Prostate gland (tissue), 2 donors: ENCODE measurements at regions not wholly inside any gene's neighbourhood (a gene's known extent, or its start where the extent isn't known, plus 50 kb on each side); places are given as distances from the start of the nearest gene placed in this dataset.
"Not testable (repeated sequence)": the region's sequence is repeated elsewhere in the genome, so short reads cannot be mapped to it uniquely, and the experiment has no call there.

ENCODE experiments used
- DNase-seq: peaks from one replicate; pipeline ENCODE4 v3.0.0-alpha.2; 2019; ENCODE audit warnings: low spot score
- H3K27ac ChIP-seq, 2 donors: fragments of 200-600 bp; sonication (generic); 2 replicates each; pipeline ENCODE4 v1.5.1; 2017 to 2019
- H3K27me3 ChIP-seq: fragments of 200-600 bp; sonication (generic); replicated peaks from 2 replicates; pipeline ENCODE4 v1.5.1; 2019; ENCODE audit not compliant: insufficient read depth
- H3K36me3 ChIP-seq, 2 donors: fragments of 200-600 bp; sonication (generic); 1 replicate in 1 of 2; 2 replicates in 1 of 2; pipeline versions ENCODE4 v1.5.1 to v1.8.1; 2017 to 2019
- H3K4me1 ChIP-seq: fragments of 200-600 bp; sonication (generic); replicated peaks from 2 replicates; pipeline ENCODE4 v1.5.1; 2019
- H3K4me3 ChIP-seq, 2 donors: fragments of 200-600 bp; sonication (generic); 2 replicates each; pipeline ENCODE4 v1.5.1; 2017 to 2019
- H3K9me3 ChIP-seq: fragments of 200-600 bp; sonication (generic); 2 replicates; pipeline ENCODE4 v1.5.1; 2017
- POLR2A ChIP-seq: fragments of 450-650 bp; IDR thresholded peaks from one replicate; pipeline ENCODE4 v1.6.1; 2016; ENCODE audit warnings: antibody characterized with exemption, mild to moderate bottlenecking
- POLR2AphosphoS5 ChIP-seq: sonication (generic); formaldehyde crosslinking; IDR thresholded peaks from one replicate; pipeline ENCODE4 v1.6.1; 2017; ENCODE audit warnings: antibody characterized with exemption
- WGBS: methylation state at CpG from one replicate; pipeline ENCODE4 v1.1.5; 2018; 5-methylcytosine and 5-hydroxymethylcytosine counted together
- intact Hi-C: fragments of 100-400 bp; cut with DNase I; formaldehyde crosslinking; loops from one replicate; pipeline ENCODE4 v1.14.2; 2022
- TF ChIP-seq, protein P1 (sequence below), 4 experiments: fragments of 200-600 bp in 2 of 4; fragments of 450-650 bp in 2 of 4; sonication (generic) in 2 of 4; IDR thresholded peaks; 1 replicate in 3 of 4; 2 replicates in 1 of 4; pipeline ENCODE4 v1.5.1; 2016 to 2019; ENCODE audit warnings: antibody characterized with exemption in 4 of 4, mild to moderate bottlenecking in 2 of 4, moderate library complexity in 2 of 4

DNA sequence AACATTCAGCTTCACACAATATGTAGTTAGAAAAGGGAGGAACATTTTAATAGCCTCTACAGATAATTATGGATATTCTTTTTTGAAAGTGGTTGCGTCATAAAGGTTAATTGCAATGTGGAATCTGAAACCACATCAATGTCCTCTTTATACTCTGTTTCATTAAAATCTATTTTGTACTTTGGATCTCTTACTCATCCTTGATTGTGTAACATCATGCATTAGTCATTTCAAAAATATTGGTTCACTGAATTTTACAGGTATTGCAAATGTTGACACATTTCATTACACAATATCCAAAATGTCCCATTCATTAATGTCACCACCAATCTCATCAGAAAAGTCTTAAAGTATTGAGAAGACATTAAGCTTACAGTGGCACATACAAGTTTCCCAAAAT is 62.7 kb upstream of the USP9X start:
- TF ChIP-seq, protein P1, sequence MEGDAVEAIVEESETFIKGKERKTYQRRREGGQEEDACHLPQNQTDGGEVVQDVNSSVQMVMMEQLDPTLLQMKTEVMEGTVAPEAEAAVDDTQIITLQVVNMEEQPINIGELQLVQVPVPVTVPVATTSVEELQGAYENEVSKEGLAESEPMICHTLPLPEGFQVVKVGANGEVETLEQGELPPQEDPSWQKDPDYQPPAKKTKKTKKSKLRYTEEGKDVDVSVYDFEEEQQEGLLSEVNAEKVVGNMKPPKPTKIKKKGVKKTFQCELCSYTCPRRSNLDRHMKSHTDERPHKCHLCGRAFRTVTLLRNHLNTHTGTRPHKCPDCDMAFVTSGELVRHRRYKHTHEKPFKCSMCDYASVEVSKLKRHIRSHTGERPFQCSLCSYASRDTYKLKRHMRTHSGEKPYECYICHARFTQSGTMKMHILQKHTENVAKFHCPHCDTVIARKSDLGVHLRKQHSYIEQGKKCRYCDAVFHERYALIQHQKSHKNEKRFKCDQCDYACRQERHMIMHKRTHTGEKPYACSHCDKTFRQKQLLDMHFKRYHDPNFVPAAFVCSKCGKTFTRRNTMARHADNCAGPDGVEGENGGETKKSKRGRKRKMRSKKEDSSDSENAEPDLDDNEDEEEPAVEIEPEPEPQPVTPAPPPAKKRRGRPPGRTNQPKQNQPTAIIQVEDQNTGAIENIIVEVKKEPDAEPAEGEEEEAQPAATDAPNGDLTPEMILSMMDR (IDR thresholded peaks at IDR 0.05): no peak
- peak; percentile 56 for TF ChIP-seq POLR2AphosphoS5
- no peak overlapping the region for H3K27ac ChIP-seq
- no peaks in the 10 kb centered on the region for H3K9me3 ChIP-seq
- no peaks in the 10 kb centered on the region for H3K36me3 ChIP-seq
- no peak for DNase-seq
- H3K27me3 ChIP-seq: no peaks in the 10 kb centered on the region
- H3K4me3 ChIP-seq: no peak overlapping the region
- WGBS: 44% methylated on average over 1 of the region's 1 CpG
- intact Hi-C loops: no loop called here
- no peaks in the 10 kb centered on the region for H3K4me1 ChIP-seq

DNA sequence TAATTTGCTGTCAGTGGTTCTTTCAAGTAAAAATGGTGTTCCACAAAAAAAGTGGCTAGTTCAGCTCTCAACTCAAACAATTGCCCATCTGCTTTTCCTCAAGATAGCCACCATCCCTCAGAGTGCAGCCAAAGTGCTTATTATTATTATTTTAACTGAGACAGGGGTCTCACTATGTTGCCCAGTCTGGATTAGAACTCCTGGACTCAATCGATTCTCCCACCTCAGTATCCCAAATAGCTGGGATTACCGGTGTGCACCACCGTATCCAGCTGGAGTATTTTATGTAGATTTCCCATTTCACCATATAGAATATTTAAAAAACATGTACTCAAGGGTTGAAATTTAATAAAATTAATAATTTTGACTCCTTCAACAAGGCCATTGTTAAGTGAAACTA is 62.1 kb upstream of the USP9X start:
- no peak for DNase-seq
- Histone ChIP-seq H3K4me3 (no peak overlapping the region), H3K36me3 (no peaks in the 10 kb centered on the region), H3K27ac (no peak overlapping the region), H3K9me3 (no peaks in the 10 kb centered on the region), H3K4me1 (no peaks in the 10 kb centered on the region), H3K27me3 (no peaks in the 10 kb centered on the region)
- intact Hi-C loops: no loop called here
- WGBS: 100% methylated on average over 3 of the region's 3 CpGs
- TF ChIP-seq POLR2AphosphoS5 (no peak), POLR2A (no peak)
- TF ChIP-seq, protein P1 (IDR thresholded peaks at IDR 0.05): no peak

DNA sequence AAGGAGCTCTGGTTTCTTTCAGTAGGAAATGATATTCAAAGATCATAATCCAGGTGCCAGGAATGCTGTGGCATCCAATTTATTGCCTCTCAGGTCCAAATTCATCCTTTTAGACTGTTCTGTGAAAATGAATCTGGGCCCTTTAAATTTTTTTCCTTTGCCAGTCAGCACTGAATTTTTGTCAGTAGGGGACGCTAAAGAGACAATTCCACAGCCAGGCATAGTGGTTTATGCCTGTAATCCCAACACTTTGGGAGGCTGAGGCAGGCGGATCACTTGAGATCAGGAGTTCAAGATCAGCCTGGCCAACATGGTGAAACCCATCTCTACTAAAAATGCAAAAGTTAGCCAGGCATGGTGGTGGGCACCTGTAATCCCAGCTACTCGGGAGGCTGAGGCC is 60.9 kb upstream of the USP9X start:
- H3K4me3 ChIP-seq, DNase-seq, H3K27ac ChIP-seq, H3K27me3 ChIP-seq, H3K9me3 ChIP-seq, H3K36me3 ChIP-seq, intact Hi-C loops, H3K4me1 ChIP-seq: not testable (repeated sequence)
- WGBS: 72% methylated on average over 3 of the region's 3 CpGs

DNA sequence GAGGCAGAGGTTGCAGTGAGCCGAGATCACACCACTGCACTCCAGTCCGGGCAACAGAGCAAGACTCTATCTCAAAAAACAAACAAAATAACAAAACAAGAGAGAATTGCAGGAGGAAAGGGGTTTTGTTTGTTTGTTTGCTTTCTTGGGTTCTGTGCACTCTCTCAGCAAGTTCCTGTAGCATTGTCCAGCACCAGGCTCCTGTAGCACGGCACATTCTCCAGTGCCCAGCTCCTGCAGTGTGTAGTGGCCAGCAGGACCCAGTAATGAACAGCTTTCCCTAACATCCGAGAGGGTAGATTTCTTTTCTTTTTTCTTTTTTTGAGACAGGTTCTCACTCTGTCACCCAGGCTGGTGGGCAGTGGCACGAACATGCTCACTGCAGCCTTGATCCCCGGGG is 60.5 kb upstream of the USP9X start:
- no peaks in the 10 kb centered on the region for H3K4me1 ChIP-seq
- H3K27me3 ChIP-seq: no peaks in the 10 kb centered on the region
- no peak overlapping the region for H3K27ac ChIP-seq
- no peak for DNase-seq
- H3K36me3 ChIP-seq: no peaks in the 10 kb centered on the region
- H3K9me3 ChIP-seq: no peaks in the 10 kb centered on the region
- no peak overlapping the region for H3K4me3 ChIP-seq
- TF ChIP-seq POLR2AphosphoS5: no peak
- no peak for TF ChIP-seq POLR2A
- TF ChIP-seq, protein P1 (IDR thresholded peaks at IDR 0.05): no peak
- intact Hi-C loops: no loop called here
- WGBS: 95% methylated on average over 6 of the region's 6 CpGs

DNA sequence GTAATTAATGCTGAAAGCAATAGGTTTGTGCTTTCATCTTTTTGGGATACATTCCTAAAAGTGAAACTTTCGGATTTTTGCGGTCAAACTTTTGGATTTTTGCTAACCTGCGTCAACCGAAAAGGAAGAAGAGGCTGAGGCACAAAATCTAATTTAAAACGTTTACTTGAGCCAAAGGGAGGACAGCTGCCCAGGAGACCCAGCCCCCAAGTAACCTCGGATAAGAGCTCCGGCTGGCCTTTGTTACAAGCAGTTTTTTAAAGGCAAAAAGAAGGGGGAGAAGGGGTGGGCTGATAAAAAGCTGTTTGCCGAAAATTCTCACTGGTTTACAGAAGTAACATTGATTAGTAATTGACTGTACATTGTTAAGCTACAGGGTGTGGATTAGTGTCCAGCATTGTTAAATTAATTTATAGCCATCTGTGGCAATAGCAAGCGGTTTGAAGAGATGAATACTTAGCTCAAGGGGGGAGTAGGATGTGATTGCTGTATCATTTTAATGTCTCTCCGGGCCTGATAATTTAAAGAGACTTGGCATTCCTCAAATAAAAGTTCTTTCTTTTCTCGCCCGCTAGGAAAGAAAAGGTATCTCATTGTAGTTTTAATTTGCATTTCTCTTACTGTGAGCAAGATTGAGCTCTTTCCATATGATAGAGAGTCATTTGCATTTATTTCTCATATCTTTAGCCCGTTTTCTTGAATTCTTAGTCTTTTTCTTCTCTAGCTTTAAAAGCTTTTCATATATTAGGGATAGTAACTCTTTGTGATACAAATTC is 59.1 kb upstream of the USP9X start:
- intact Hi-C loops: no loop called here
- Histone ChIP-seq H3K36me3 (no peaks in the 10 kb centered on the region), H3K9me3 (no peaks in the 10 kb centered on the region), H3K27me3 (no peaks in the 10 kb centered on the region), H3K27ac (no peak overlapping the region), H3K4me3 (no peak overlapping the region), H3K4me1 (no peaks in the 10 kb centered on the region)
- no peak for DNase-seq
- 44% methylated on average over 13 of the region's 13 CpGs for WGBS
- TF ChIP-seq POLR2A (no peak), POLR2AphosphoS5 (no peak)
- TF ChIP-seq, protein P1 (IDR thresholded peaks at IDR 0.05): no peak
